ENCODE measurements at regions not wholly inside any gene's neighbourhood (a gene's known extent, or its start where the extent isn't known, plus 50 kb on each side); places are given as distances from the start of the nearest gene placed in this dataset.

DNA sequence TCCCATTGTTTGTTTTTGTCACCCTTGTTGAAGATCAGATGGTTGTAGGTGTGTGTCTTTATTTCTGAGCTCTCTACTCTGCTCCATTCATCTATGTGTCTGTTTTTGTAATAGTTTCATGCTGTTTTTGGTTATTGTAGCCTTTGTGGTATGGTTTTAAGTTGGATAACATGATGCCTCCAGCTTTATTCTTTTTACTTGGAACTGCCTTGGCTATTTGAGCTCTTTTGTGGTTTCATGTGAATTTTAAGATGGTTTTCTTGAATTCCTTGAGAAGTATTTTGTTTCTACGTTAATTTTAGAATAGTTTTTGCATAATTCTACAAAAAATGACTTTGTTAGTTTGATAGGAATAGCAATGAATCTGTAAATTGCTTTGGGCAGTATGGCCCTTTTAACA is 170.0 kb upstream of the IGFBP3 start:
- TF ChIP-seq EZH2 (IDR thresholded peaks at IDR 0.05) = no peak
- no peak for TF ChIP-seq POLR2AphosphoS5 (IDR thresholded peaks at IDR 0.05; ENCODE audit: borderline replicate concordance, low read depth, low read length)

All from SK-N-MC (cell line).